ENCODE measurements at regions not wholly inside any gene's neighbourhood (a gene's known extent, or its start where the extent isn't known, plus 50 kb on each side); places are given as distances from the start of the nearest gene placed in this dataset.

DNA sequence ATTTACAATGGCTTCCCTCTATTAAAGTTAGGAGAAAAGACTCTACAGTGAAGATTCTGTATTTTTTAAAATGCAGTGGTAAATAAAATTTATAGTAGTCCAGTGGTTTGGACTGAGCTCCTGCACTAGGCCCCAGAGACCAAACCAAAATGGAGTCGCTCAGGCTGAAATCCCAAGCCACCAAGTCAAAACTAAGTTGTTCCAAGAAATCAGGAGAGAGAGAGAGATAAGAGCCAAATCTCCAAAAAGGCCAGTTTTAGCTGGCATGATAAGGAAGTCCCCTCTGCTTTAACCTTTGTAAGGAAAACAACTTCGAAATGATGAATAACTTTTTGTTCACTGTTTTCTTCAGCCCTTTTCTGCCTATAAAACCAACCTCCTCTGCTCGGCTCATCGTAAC lies 265.9 kb upstream of the KLF14 start:
- no peak for DNase-seq

DNA sequence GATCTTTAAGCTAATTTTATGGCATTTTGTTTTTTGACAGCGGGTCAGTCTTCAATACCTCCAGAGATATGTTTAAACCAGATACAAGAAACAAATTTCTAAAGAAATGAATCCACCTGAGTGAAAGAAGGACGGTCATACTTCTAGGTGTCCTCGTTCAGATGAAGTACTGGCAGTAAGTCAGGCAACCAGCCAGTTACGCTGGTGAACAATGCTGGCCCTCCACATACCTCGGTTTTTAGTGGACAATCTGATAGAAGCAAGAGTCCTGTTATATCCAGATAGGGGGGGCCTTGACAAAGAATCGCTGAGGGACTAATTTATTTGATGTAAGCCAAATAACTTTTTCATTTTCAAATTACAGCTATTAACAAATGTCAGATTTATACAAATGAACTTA lies 266.4 kb upstream of the KLF14 start:
- no peak for DNase-seq

DNA sequence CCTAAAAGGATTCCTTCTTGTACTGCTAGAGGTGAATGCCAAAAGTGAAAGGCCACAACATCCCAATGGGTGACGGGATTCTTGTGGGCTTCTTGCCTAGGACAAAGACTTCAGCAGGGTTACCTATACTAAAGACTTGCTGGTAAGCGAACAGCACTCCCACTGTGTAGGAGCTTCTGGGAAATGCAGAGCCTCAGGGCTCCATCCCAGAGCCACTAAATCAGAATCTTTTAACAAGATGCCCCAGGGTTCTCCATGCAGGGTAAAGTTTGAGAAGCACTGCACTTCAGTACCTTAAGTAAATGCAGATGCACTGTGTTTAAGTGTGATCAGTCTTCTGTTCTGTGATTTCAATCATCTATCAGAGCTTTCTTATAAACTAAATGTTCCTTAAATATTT lies 266.9 kb upstream of the KLF14 start:
- DNase-seq, result no peak

DNA sequence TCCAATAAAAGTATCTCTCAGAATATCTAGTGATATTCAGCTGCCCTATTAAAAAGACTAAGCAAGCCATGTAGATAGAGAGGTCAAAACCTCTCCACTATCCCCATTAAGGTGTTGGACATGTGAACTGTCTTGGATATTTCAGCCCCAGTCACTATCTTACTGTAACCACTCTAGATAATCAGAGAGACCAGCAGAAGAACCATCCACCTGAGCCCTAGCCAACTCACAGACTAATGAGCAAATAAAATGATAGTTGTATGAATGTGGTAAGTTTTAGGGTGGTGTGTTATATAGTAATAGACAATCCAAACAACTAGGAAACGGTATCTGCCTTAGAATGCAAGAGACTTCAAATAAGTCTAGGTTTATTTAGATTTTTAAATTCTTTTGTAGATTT lies 268.6 kb upstream of the KLF14 start:
- DNase-seq, result no peak

DNA sequence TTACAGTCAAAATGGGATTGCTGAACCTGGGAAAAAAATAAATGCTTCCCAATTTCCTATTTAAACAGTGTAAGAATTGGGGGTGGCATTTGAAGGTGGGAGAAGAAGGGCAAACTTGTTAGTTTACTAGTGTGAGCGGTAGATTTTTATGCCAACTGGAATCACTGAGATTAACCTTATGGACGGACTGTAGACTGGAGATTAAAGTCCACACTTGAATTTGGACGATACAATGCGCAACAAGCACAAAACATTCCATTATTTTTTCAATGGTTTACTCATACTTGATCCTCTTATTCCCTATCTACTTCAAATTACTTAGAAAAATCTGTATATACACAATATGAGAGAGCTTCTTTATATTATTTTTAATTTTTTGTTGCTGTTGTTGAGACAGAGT lies 269.6 kb upstream of the KLF14 start:
- no peak for DNase-seq

DNA sequence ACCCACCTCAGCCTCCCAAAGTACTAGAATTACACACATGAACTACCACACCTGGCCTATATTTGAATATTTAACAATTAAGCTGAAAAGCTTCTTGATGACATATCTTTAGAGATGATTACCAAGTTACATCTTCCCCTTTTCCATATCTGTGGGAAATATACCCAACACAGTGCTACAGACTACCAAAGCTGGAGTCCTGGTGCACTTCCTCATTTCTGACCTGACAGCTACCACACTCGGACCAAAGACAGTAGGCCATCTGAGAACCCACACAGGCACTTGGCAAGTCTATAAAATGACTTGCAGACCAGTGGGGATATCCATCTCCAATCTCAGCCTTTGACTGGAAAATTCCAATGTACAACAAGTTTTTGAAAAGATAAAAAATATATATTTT lies 270.4 kb upstream of the KLF14 start:
- no peak for DNase-seq

DNA sequence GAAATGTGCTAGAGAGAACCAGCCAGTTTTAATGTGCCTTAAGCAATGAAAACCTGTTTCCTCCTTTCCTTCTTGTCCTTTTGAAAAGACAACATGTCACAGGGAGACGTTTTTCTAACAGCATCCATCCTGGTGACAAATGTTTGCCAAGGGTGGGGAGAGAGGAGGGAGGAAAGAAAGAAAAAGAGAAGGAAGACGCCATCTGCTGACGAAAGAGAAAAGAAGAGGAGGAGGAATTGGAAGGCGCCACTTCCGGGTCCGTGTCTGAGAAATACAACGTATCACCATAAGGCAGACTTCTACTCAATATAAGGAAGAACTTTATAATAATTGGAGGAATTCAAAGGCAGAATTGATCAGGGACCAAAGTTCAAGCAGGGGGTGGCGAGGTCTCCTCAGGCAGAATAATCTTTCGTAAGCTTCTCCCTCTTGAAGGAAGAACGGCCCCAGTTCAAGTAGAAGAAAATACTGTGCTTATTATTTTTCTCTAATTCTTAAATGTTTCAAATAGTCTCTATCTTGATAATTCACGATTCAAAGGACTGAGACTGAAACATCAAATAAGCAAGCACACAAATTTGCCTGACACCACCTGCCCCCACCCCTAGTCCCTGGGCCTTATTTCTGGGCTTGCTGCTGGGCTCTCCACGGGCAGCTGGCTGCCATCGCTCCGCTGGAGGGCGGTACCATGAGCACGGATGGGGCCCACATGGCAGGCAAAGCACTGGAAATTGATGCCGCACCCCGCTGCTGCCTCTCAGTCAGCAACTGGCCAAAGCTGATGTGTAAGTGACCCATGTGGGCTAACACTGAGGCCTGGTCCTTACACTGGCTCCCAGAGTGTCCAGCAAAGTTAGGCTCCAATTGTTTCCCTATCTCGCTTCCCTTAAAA lies 273.7 kb upstream of the KLF14 start:
- DNase-seq, result peak in 1 of 2 donors; percentile 56

DNA sequence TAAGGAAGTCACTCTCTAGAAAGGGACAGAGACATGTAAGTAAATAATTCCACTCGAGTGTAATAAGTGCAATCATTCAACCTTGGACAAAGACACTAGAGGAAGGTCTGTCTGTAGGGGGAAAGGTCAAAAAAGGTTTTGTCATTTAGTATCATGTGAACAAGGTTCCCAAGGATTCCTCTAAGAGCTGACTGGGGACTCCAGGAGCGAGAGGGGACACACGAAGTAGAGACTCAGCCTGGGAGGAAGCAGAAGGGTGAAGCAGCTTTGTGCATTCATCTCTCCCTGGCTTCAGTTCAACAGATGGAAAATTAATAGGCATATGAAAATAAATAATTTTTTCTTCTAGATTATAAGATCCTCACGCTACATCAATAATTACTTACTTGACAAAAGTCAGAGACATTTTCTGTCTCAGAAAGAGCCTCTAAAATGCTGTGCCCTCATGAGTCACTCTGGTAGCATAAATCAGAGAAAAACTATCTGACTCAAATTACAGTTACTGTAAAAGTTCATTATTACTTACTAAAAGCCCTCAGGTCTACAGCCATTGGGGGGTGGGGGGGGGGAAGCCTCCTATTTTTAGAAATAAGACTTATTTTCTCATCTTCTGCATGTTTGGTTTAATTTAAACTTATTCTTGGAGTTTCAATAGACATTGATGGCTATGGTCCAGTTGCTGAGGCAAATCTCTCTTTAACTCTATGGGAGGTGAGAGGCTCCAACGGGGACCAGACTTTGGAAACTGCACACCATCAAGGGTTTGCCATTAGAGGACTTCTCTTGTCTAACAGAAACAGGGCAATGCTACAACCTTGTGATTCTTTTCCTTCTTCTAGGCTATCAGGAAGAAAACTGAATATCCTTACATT lies 275.1 kb upstream of the KLF14 start:
- DNase-seq, result no peak

DNA sequence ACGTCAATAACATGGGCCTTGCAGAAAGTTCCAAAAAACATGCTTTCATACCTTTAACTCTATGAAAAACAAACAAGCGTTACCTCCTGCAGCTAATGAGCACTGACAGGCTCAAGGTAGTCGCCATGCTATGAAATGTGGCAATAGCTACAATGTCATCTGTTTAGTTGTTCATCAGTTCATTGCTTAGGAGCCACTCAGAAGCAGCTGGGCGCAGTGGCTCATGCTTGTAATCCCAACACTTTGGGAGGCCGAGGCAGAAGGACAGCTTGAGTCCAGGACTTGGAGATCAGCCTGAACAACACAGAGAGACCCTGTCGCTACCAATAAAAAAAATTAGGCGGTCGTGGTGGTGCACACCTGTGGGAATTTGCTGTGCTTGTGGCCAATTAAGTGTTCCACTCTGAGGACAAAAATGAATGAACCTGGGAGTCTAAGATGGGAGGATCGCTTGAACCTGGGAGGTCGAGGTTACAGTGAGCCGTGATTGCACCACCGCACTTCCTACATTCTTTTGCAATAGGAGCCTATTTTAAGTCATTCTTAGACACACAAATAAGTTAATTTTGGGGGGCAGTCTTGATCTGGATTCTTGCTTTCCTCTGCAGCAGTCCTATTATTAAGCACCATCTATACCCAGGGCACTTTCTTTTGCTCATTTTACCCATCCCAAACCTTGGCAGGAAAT lies 276.2 kb upstream of the KLF14 start:
- no peak for DNase-seq

DNA sequence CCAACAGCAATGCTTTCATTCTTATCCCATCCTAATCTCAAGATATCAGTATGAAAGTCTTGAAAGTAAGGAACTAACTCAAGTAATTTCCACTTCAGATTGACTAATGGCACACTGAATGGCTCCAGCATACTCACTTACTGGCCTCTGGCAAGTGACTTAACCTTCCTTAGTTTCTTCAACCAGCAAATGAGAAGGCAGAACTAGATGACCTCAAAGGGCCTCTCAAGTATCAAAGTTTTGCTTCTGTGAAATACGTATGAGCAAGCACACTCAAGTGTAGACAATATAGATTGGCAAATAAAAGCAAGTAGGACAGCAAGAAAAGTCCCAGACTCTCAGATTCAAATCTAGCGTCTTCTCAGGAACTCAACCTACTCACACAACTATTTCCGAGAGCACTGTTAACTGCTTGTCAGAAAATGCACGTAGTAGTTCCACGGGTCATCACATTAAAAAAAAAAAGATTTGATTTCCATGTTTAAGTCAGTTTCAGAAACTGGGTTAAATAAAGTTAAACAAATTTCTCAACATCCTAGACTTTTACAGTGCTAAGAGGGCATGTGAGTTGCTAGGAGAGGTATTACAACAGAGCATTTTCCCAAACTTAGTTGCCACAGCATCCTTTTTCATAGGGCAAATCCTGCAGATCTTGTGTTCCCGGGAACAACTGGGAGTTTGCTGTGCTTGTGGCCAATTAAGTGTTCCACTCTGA lies 276.9 kb upstream of the KLF14 start:
- DNase-seq, result no peak

DNA sequence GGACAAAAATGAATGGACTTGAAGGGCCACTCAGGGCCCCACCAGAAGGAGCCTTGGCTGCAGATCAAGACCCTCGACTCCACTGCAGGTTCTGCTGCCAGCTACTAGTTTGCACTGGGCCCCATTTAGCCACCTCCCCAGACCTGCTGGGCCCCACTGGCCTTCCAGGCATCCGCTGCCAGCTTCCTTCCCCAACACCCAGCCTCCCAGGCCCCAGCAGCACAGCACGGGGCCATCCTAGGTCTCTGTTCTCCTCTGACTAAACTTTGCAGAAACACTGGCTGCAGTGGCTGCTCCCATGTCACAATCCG lies 277.4 kb upstream of the KLF14 start:
- DNase-seq, result no peak

DNA sequence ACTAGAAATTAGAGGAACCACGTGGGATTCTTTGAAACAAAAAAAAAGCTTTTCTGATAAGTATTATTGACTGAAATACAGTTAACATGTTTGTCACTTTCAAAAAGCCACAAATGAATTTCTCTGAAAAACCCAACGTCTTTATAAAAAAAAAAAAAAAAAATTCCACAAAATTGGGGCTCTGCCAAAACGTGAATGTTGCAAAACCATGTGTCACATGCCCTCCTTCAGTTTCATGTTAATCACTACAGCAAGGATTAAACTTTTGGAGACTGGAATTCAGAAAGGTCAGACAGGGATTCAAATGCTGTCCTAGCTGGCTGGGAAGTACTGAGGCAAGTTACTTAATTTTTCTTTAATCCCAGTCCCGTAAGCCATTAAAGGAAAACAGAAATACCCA lies 278.0 kb upstream of the KLF14 start:
- DNase-seq, result no peak

DNA sequence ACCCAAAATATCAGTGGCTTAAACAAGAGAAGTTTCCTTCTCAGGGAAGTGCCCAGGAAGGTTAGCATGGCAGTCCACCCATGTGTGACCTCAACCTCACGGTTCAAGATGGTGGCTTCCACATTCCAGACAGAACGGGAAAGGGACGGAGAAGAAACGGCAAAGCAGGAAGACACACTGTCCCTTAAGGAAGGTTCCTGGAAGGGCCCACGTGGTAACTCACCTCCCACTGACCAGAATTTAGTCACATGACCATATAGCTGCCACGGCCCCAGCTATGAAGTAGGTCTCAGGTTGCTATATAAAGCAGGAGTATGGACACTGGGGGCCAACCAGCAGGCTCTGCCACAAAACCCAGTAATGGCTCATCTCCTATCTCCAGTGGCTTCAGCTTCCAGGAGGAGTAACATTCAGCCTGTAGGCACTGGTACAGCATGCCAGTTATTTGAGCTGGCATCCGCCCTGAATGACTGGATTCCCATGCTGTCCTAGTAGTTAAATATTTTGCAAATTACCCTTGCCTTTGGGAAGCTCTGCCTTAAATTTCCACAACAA lies 278.5 kb upstream of the KLF14 start:
- DNase-seq, result no peak

DNA sequence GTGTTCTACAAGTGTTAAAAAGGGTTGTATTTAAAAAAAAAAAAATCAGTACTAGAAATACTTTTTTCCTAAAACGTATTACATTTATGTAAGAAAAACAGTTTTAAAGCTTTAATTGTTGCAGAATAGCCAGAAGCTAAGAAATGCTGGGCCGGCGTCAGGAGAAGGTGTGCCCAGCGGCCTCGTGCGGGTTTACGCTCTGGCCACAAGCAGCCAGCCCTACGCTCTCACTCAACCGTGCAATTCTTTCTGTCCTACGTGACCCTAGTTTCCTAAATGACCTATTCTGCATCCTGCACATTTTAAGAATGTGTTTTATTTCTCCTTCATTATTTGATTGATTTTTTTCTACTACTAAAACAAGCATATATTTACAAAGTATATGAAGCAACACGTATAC lies 279.7 kb upstream of the KLF14 start:
- no peak for DNase-seq

DNA sequence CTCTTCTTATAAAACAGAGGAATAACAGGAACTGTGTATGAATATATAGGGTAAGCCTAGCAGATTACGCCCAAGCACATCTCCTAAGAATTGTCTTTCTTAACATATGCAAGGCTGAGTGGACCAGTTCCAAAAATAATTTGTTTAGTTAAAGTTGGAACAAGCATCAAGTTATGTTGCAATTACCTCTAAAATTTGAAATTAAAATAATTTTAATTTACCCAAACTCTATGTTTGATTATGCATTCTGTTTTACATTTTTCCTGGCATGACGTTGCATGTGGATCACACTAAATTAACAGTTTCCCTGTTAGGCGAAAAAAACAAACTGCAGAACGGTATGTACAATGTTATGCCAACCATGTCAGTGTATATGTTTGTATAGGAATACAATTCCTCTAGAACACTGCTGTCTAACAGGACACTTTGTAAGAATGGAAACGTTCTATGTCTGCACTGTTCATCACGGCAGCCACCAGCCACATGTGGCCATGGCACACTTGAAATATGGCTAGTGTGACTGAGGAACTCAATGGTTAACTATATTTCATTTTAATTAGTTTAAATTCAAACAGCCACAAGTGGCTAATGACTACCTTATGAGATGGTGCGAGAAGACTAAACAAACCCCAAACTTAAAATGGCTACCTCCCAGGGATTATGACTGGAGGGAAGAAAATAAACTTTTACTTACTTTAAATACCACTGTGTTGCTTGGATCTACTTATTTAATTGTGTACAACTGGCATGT lies 281.1 kb upstream of the KLF14 start:
- no peak for DNase-seq

DNA sequence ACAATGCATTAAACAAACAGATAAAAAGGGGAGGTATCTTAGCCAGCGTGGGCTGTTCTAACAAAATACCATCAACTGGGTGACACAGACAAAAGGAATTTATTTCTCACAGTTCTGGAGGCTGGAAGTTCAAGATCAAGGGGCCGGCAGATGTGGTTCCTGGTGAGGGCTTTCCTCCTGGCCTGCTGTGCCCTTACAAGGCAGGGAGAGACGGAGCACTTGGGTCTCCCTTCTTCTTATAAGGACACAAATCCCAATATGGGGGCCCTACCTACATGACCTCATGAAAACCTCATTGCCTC lies 281.6 kb upstream of the KLF14 start:
- no peak for DNase-seq

DNA sequence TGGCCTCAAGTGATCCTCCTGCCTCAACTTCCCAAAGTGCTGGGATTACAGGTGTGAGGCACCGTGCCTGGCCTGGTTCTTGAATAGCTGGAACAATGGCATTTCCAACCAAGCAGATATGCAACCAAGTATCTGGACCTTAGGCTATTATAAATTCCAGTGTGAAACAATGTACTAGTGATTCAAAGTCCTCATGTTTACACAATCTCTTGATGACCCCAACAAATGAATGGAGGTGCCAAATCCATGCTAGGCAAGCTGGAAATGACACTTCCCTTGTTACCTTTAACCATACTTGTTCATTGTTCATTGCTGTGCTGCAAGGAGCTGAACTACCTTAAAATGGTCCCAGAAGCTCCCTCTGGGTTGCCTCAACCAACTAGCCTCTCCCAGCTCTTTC lies 282.2 kb upstream of the KLF14 start:
- DNase-seq, result no peak

DNA sequence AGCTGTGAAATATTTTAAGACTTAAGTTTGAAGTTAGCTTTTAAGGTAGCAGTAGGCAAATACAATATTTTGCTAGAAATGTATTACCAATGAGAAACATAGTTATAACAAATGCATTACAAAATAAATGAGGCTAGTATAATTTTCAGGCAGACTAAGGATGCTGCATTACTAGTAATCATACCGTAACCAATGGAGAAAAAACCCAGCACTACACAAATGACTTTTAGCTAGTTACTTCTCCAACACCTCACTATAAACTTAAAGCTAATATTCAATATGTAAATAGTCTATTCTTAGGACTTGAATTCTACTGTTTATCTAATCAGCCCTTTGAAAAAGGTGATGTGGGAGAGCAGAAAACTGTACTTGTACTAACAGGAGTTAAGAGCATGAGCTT lies 285.3 kb upstream of the KLF14 start:
- no peak for DNase-seq

DNA sequence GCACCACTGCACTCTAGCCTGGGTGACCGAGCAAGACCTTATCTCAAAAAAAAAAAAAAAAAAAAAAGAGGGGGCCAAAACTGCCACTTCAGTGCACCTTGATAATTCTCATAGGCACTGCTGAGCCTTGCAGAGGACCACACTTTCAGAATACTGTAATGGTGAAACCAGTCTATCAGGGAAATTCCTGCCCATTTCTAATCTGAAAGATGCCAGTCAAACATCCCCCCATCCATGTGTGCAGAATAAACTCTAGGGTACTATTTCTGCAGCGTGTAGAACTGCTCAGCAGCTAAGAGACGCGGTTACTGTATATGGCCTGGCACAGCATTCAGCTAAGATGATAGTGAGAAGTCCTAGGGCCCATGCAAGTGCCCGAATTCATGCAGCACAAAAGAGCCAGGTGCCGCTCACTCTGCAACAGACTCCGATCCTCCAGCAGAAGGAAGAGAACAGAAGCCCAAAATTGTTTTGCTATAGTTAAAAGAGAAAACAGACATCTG lies 286.8 kb upstream of the KLF14 start:
- DNase-seq, result no peak

DNA sequence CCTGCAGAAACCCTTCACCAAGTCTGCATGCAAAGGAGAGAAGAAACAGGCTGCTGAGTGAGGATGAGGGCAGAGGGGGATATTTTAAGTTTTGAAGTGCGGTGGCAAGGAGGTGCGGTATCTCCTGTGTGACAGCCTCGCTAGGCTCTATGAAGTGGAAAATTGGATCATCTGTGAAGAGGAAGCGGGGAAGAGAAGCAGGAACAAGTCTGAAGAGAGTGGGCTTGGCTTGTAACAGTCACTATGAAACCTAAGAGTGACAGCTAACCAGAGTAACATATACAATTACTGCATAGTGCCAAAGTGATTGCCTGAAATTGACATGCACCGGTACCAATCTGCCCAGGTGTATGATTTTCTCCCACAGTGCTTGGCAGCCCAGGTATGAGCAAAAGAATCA lies 287.5 kb upstream of the KLF14 start:
- DNase-seq, result no peak

DNA sequence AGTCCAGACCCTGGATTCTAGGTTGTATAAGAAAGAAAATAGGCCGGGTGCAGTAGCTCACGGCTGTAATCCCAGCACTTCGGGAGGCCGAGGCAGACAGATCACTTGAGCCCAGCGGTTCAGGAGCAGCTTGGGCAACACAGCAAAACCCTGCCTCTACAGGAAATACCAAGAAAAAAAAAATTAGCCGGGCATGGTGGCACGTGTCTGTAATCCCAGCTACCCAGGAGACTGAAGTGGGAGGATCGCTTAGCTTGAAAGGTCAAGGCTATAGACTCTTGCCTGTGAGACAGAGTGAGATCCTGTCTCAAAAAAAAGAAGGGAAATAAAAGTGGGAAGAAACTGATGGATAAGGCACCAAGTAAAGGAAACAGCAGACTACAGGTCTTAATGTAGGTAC lies 287.9 kb upstream of the KLF14 start:
- DNase-seq, result no peak

Data from stimulated activated CD4-positive, alpha-beta T cell treated with anti-CD3 and anti-CD28 coated beads, Interleukin-2, amount 100 ng/mL, for 48 hours (primary cell).